MM.1S (cell line): ENCODE measurements at regions not wholly inside any gene's neighbourhood (a gene's known extent, or its start where the extent isn't known, plus 50 kb on each side); places are given as distances from the start of the nearest gene placed in this dataset.
"Not testable (repeated sequence)": the region's sequence is repeated elsewhere in the genome, so short reads cannot be mapped to it uniquely, and the experiment has no call there.

Experiments used
- DNase-seq: peaks from one replicate; pipeline ENCODE4 v3.0.0-alpha.2; 2015
- H2AFZ ChIP-seq: fragments of 300-600 bp; sonication (generic); 2 replicates; pipeline ENCODE4 v1.6.0; 2016; ENCODE audit warnings: antibody characterized with exemption, low read length
- H3F3A ChIP-seq: fragments of 300-600 bp; sonication (generic); 2 replicates; pipeline ENCODE4 v1.6.1; 2016; ENCODE audit warnings: mild to moderate bottlenecking, antibody characterized with exemption, low read length, moderate library complexity, mixed read lengths; ENCODE audit not compliant: insufficient read depth
- H3K27ac ChIP-seq: fragments of 300-600 bp; sonication (generic); 2 replicates; pipeline ENCODE4 v1.5.1; 2016; ENCODE audit warnings: mild to moderate bottlenecking, low read length
- H3K27me3 ChIP-seq: fragments of 300-600 bp; sonication (generic); replicated peaks from 2 replicates; pipeline ENCODE4 v1.6.0; 2016; ENCODE audit warnings: low read length; ENCODE audit not compliant: insufficient read depth
- H3K36me3 ChIP-seq: fragments of 300-600 bp; sonication (generic); replicated peaks from 2 replicates; pipeline ENCODE4 v1.6.1; 2016; ENCODE audit warnings: mild to moderate bottlenecking, low read length, mixed read lengths; ENCODE audit not compliant: insufficient read depth
- H3K4me1 ChIP-seq: fragments of 300-600 bp; sonication (generic); 2 replicates; pipeline ENCODE4 v1.6.1; 2016; ENCODE audit warnings: low read length, mixed read lengths
- H3K4me2 ChIP-seq: fragments of 300-600 bp; sonication (generic); 2 replicates; pipeline ENCODE4 v1.6.0; 2016; ENCODE audit warnings: low read depth, low read length
- H3K4me3 ChIP-seq: fragments of 300-600 bp; sonication (generic); 2 replicates; pipeline ENCODE4 v1.5.1; 2016; ENCODE audit warnings: low read length, mixed read lengths
- H3K79me2 ChIP-seq: fragments of 300-600 bp; sonication (generic); 2 replicates; pipeline ENCODE4 v1.6.1; 2016; ENCODE audit warnings: mixed run types, low read length, mixed read lengths
- H3K9ac ChIP-seq: fragments of 300-600 bp; sonication (generic); 2 replicates; pipeline ENCODE4 v1.6.1; 2016; ENCODE audit warnings: low read length, mixed read lengths
- H3K9me2 ChIP-seq: fragments of 300-600 bp; sonication (generic); replicated peaks from 2 replicates; pipeline ENCODE4 v1.6.1; 2016; ENCODE audit warnings: mild to moderate bottlenecking, low read length, mixed read lengths; ENCODE audit not compliant: insufficient read depth
- H3K9me3 ChIP-seq: fragments of 300-600 bp; sonication (generic); replicated peaks from 2 replicates; pipeline ENCODE4 v1.6.1; 2016; ENCODE audit warnings: mild to moderate bottlenecking, low read length, mixed read lengths; ENCODE audit not compliant: insufficient read depth
- H4K20me1 ChIP-seq: fragments of 300-600 bp; sonication (generic); 2 replicates; pipeline ENCODE4 v1.6.1; 2016; ENCODE audit warnings: mild to moderate bottlenecking, low read length, moderate library complexity, mixed read lengths; ENCODE audit not compliant: insufficient read depth
- CTCF ChIP-seq: fragments of 300-600 bp; sonication (generic); IDR thresholded peaks from 2 replicates; pipeline ENCODE4 v1.5.1; 2016; ENCODE audit warnings: antibody characterized with exemption, low read length, mixed read lengths
- EZH2 ChIP-seq: fragments of 300-600 bp; sonication (generic); optimal IDR thresholded peaks from 2 replicates; pipeline ENCODE3; 2017; ENCODE audit warnings: low read depth, mild to moderate bottlenecking, antibody characterized with exemption, low read length, mixed read lengths
- EZH2phosphoT487 ChIP-seq: fragments of 300-600 bp; sonication (generic); IDR thresholded peaks from 2 replicates; pipeline ENCODE4 v1.6.1; 2018; ENCODE audit warnings: antibody characterized with exemption, low read length

GRCh38 chr2:77664491-77664890, 142.3 kb upstream of the LRRTM4 start:
- Histone ChIP-seq H3K79me2 (no peaks in the 10 kb centered on the region), H3K4me1 (no peaks in the 10 kb centered on the region), H3K27ac (no peak overlapping the region), H3K4me3 (no peak overlapping the region), H3K36me3 (no peaks in the 10 kb centered on the region), H3K9ac (no peak overlapping the region), H3K27me3 (no peaks in the 10 kb centered on the region), H2AFZ (no peak overlapping the region), H3F3A (no peaks in the 10 kb centered on the region), H4K20me1 (no peaks in the 10 kb centered on the region), H3K9me2 (no peaks in the 10 kb centered on the region), H3K4me2 (no peak overlapping the region), H3K9me3 (no peaks in the 10 kb centered on the region)
- no peak for TF ChIP-seq EZH2
- no peak for TF ChIP-seq CTCF
- TF ChIP-seq EZH2phosphoT487 = no peak
- no peak for DNase-seq

GRCh38 chr2:77666251-77666980, 144.2 kb upstream of the LRRTM4 start:
- no peak for DNase-seq
- Histone ChIP-seq H3K79me2 (no peaks in the 10 kb centered on the region), H3K4me1 (no peaks in the 10 kb centered on the region)

GRCh38 chr2:77684543-77685319, 162.6 kb upstream of the LRRTM4 start:
- H3K4me2 ChIP-seq, H3K27ac ChIP-seq, H3K9ac ChIP-seq, H3K27me3 ChIP-seq, DNase-seq, H3K36me3 ChIP-seq, H3K79me2 ChIP-seq, H3F3A ChIP-seq, H3K4me3 ChIP-seq, H3K9me2 ChIP-seq, H3K4me1 ChIP-seq, H3K9me3 ChIP-seq, H2AFZ ChIP-seq, H4K20me1 ChIP-seq: not testable (repeated sequence)

More at GRCh38 chr2:77666251-77666980, 144.2 kb upstream of the LRRTM4 start:
- TF ChIP-seq CTCF (no peak), EZH2 (no peak), EZH2phosphoT487 (no peak)
- Histone ChIP-seq H3K9ac (no peak overlapping the region), H3K27ac (no peak overlapping the region), H4K20me1 (no peaks in the 10 kb centered on the region), H3F3A (no peaks in the 10 kb centered on the region), H3K36me3 (no peaks in the 10 kb centered on the region), H3K9me2 (no peaks in the 10 kb centered on the region), H2AFZ (no peak overlapping the region), H3K4me3 (no peak overlapping the region), H3K4me2 (no peak overlapping the region), H3K27me3 (no peaks in the 10 kb centered on the region), H3K9me3 (no peaks in the 10 kb centered on the region)

- no peak for TF ChIP-seq CTCF
- Histone ChIP-seq H3K27me3 (no peaks in the 10 kb centered on the region), H3K4me1 (no peaks in the 10 kb centered on the region), H4K20me1 (no peaks in the 10 kb centered on the region), H3K4me3 (no peak overlapping the region), H3K27ac (no peak overlapping the region), H3K9ac (no peak overlapping the region), H3K79me2 (no peaks in the 10 kb centered on the region), H3K9me3 (no peaks in the 10 kb centered on the region), H2AFZ (no peak overlapping the region), H3K9me2 (no peaks in the 10 kb centered on the region), H3K36me3 (no peaks in the 10 kb centered on the region), H3F3A (no peaks in the 10 kb centered on the region), H3K4me2 (no peak overlapping the region)
- no peak for DNase-seq
Observed at GRCh38 chr2:77712601-77713000, 190.4 kb upstream of the LRRTM4 start.
